ENCODE measurements at regions not wholly inside any gene's neighbourhood (a gene's known extent, or its start where the extent isn't known, plus 50 kb on each side); places are given as distances from the start of the nearest gene placed in this dataset.

- H3K79me2 ChIP-seq (ENCODE audit: control insufficient read depth, insufficient read depth, low read length), result no peaks in the 10 kb centered on the region
- H3K4me3 ChIP-seq (replicated peaks in 1 of 4; ENCODE audit: control extremely low read depth in 1 of 4, insufficient read depth in 1 of 4, low read depth in 3 of 4, low read length in 4 of 4), result no peak overlapping the region
- no peaks in the 10 kb centered on the region for H3K9me3 ChIP-seq (ENCODE audit: control insufficient read depth, insufficient read depth, low read depth, low read length)
- TF ChIP-seq EZH2 (IDR thresholded peaks at IDR 0.05; ENCODE audit: low read length, missing control alignments) (no peak), CTCF (conservative IDR thresholded peaks at IDR 0.05 in 1 of 2, IDR thresholded peaks at IDR 0.05 in 1 of 2; ENCODE audit: low read depth in 1 of 2, low read length in 2 of 2) (no peak)
- no peak for DNase-seq (ENCODE audit: low read depth in 2 of 2)
- no peaks in the 10 kb centered on the region for H3K4me1 ChIP-seq (ENCODE audit: control insufficient read depth, extremely low read depth, insufficient read depth, low read length)
- H3K27ac ChIP-seq (ENCODE audit: insufficient read depth, low read length), result no peak overlapping the region
- H3K27me3 ChIP-seq (ENCODE audit: control insufficient read depth, insufficient read depth, low read length), result no peaks in the 10 kb centered on the region
- no peak overlapping the region for H2AFZ ChIP-seq (ENCODE audit: low read length)
- H3K4me2 ChIP-seq (ENCODE audit: extremely low read depth, insufficient read depth, low read length), result no peak overlapping the region
- H4K20me1 ChIP-seq (ENCODE audit: control insufficient read depth, extremely low read depth, insufficient read depth, low read length), result no peaks in the 10 kb centered on the region
- no peak overlapping the region for H3K9ac ChIP-seq (ENCODE audit: insufficient read depth, low read length)
- H3K36me3 ChIP-seq (ENCODE audit: control insufficient read depth, insufficient read depth, low read length), result no peaks in the 10 kb centered on the region
Measured at GRCh38 chr12:90652280-90652679, 302.7 kb downstream of the CCER1 start.

GRCh38 chr12:90645181-90645580, 309.8 kb downstream of the CCER1 start:
- DNase-seq (ENCODE audit: low read depth in 2 of 2), result no peak
- no peaks in the 10 kb centered on the region for H4K20me1 ChIP-seq (ENCODE audit: control insufficient read depth, extremely low read depth, insufficient read depth, low read length)
- H3K79me2 ChIP-seq (ENCODE audit: control insufficient read depth, insufficient read depth, low read length), result no peaks in the 10 kb centered on the region
- H3K27me3 ChIP-seq (ENCODE audit: control insufficient read depth, insufficient read depth, low read length), result no peaks in the 10 kb centered on the region
- no peaks in the 10 kb centered on the region for H3K9me3 ChIP-seq (ENCODE audit: control insufficient read depth, insufficient read depth, low read depth, low read length)
- H2AFZ ChIP-seq (ENCODE audit: low read length), result no peak overlapping the region
- no peaks in the 10 kb centered on the region for H3K4me1 ChIP-seq (ENCODE audit: control insufficient read depth, extremely low read depth, insufficient read depth, low read length)
- H3K4me2 ChIP-seq (ENCODE audit: extremely low read depth, insufficient read depth, low read length), result no peak overlapping the region
- H3K9ac ChIP-seq (ENCODE audit: insufficient read depth, low read length), result no peak overlapping the region
- TF ChIP-seq CTCF (conservative IDR thresholded peaks at IDR 0.05 in 1 of 2, IDR thresholded peaks at IDR 0.05 in 1 of 2; ENCODE audit: low read depth in 1 of 2, low read length in 2 of 2), result no peak
- no peak for TF ChIP-seq EZH2 (IDR thresholded peaks at IDR 0.05; ENCODE audit: low read length, missing control alignments)
- no peak overlapping the region for H3K4me3 ChIP-seq (replicated peaks in 1 of 4; ENCODE audit: control extremely low read depth in 1 of 4, insufficient read depth in 1 of 4, low read depth in 3 of 4, low read length in 4 of 4)
- H3K36me3 ChIP-seq (ENCODE audit: control insufficient read depth, insufficient read depth, low read length), result no peaks in the 10 kb centered on the region
- no peak overlapping the region for H3K27ac ChIP-seq (ENCODE audit: insufficient read depth, low read length)

- H3K4me1 ChIP-seq (ENCODE audit: control insufficient read depth, extremely low read depth, insufficient read depth, low read length), result no peaks in the 10 kb centered on the region
- H3K4me3 ChIP-seq (replicated peaks in 1 of 4; ENCODE audit: control extremely low read depth in 1 of 4, insufficient read depth in 1 of 4, low read depth in 3 of 4, low read length in 4 of 4), result no peak overlapping the region
- no peak for DNase-seq (ENCODE audit: low read depth in 2 of 2)
- no peak overlapping the region for H2AFZ ChIP-seq (ENCODE audit: low read length)
- H3K4me2 ChIP-seq (ENCODE audit: extremely low read depth, insufficient read depth, low read length), result no peak overlapping the region
- no peaks in the 10 kb centered on the region for H4K20me1 ChIP-seq (ENCODE audit: control insufficient read depth, extremely low read depth, insufficient read depth, low read length)
- H3K27me3 ChIP-seq (ENCODE audit: control insufficient read depth, insufficient read depth, low read length), result no peaks in the 10 kb centered on the region
- H3K9me3 ChIP-seq (ENCODE audit: control insufficient read depth, insufficient read depth, low read depth, low read length), result no peaks in the 10 kb centered on the region
- no peak overlapping the region for H3K9ac ChIP-seq (ENCODE audit: insufficient read depth, low read length)
- TF ChIP-seq EZH2 (IDR thresholded peaks at IDR 0.05; ENCODE audit: low read length, missing control alignments), result no peak
- no peak for TF ChIP-seq CTCF (conservative IDR thresholded peaks at IDR 0.05 in 1 of 2, IDR thresholded peaks at IDR 0.05 in 1 of 2; ENCODE audit: low read depth in 1 of 2, low read length in 2 of 2)
- H3K36me3 ChIP-seq (ENCODE audit: control insufficient read depth, insufficient read depth, low read length), result no peaks in the 10 kb centered on the region
- no peak overlapping the region for H3K27ac ChIP-seq (ENCODE audit: insufficient read depth, low read length)
- no peaks in the 10 kb centered on the region for H3K79me2 ChIP-seq (ENCODE audit: control insufficient read depth, insufficient read depth, low read length)
Measured at GRCh38 chr12:90631591-90632212, 323.3 kb downstream of the CCER1 start.
